Erythroblast (primary cell): ENCODE measurements at regions not wholly inside any gene's neighbourhood (a gene's known extent, or its start where the extent isn't known, plus 50 kb on each side); places are given as distances from the start of the nearest gene placed in this dataset.

Experiments
- GATA1 ChIP-seq: IDR thresholded peaks from 2 replicates; pipeline ENCODE4 v1.6.1; 2011; ENCODE audit warnings: low read depth, mild to moderate bottlenecking, control low read depth, low read length, moderate library complexity
- POLR2A ChIP-seq: IDR thresholded peaks from 2 replicates; pipeline ENCODE4 v1.6.1; 2011; ENCODE audit warnings: mild to moderate bottlenecking, low read length

DNA sequence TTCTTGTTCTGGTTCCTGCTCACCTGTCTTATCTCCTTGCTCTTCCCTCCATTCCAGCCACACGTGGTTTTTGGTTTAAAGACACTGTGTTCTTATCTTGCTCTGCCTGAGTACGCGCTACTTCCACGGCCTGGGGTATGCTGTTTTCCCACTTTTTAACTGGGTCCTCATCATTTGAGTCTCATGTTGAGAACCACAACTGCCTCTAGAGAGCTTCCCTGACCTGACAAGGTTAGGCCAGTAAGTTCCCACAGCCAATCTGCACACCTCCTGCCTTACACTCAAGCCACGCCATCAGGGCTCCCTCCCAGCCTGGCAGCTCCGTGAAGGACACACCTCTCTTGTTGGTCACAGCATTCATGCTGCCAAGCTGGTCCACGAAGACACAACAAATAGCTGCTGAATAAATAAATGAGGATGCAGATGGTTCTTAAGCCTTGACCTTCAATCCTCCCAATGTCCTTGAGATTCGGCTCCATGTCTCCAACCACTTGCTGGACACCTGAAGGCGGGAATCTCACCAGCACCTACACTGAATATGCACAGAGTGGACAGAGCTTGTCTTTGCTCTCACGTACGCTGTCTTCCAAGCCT, 201.7 kb upstream of the KLF14 start:
- TF ChIP-seq POLR2A = no peak
- no peak for TF ChIP-seq GATA1
